HG02642 (cell line): ENCODE measurements at regions not wholly inside any gene's neighbourhood (a gene's known extent, or its start where the extent isn't known, plus 50 kb on each side); places are given as distances from the start of the nearest gene placed in this dataset.
A peak's percentile ranks its signal among the peaks of the same experiment; 100 is the strongest.

Source experiments
- ATAC-seq: cut with Tn5 transposase; IDR thresholded peaks from one replicate; pipeline ENCODE4 v1.9.1; 2021; ENCODE audit warnings: mild to moderate bottlenecking; ENCODE audit not compliant: unreplicated experiment, poor library complexity

DNA sequence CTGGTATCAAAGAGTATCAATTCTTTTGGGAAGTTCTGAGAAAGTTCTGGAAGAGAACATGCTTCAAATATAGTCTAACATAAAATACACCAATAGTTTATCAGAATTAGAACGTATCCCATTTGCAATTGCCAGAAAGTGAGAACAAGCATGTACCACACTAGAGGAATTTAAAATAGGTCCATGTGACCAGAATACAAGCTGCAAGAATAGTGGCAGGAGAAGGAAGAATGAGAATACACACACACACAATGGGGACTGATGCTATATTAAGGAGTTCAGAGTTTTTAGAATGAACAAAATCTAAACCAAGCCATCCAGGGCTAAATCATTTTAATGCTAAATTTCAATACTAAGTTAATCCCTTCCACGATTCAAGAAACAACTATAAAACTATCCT lies 99.1 kb upstream of the TMEM168 start:
- no peak for ATAC-seq

DNA sequence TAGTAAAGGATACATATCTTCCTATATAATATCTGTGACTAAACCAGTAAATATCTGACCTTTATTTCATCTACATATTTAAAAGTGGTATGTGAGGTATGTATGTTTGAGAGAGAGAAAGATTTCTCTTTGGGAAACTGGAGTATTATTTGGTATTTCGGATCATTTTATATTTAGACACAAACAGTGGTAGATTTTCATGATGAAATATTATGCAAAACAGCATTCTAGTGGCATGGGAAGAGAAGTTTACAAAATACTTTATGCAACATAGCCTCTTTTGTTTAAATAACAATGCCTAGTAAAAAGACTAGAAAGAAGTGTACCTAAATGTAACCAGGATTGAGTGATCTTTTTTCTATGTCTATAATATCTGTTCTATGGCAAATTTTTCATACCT lies 98.6 kb upstream of the TMEM168 start:
- no peak for ATAC-seq

DNA sequence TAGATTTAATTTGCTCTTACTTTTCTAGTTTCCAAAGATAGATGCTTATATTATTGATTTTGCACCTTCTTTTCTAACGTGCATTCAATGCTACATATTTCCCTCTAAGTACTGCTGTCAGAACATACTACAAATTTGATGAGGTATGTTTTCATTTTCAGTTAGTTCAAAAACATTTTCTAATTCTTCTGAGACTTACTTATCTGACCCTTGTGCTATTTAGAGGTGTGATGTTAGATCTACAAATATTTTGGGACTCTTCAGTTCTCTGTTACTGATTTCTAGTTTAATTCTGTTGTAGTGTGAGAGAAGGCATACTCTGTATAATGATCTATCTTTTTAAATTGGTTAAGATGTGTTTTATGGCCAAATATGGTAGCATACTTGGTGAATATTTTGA lies 97.8 kb upstream of the TMEM168 start:
- no peak for ATAC-seq

DNA sequence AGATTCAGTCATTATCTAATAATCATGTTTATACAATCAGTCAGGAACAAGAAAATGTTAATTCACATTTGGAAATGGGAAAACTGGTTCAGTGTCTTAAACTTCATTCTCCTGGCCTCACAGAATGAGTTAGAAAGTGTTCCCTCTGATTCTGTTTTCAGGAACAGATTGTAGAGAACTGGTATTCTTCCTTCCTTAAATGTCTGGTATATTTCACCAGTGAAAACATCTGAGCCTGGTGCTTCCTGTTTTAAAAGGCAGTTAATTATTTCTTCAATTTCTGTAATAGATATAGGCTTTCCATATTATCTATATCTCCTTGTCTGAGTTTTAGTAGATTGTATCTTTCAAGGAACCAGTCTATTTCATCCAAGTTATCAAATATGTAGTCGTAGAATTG lies 97.1 kb upstream of the TMEM168 start:
- no peak for ATAC-seq

DNA sequence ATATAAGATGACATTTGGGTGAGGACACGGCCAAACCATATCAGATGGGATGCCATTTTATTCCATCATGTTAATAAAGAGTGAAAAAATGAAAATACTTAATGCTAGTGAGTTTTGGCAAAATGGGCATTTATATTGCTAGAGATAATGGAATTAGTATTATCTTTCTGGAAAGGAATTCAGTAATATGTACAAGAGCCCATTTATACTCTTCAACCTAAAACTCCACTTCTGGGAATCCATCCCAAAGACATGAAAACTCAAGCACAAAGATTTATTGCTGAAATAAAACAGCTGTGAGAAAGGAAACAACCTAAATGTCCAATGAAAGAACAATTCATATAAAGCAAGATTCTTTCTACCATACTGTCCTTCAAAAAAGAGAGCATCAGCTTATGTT lies 96.0 kb upstream of the TMEM168 start:
- ATAC-seq = no peak

DNA sequence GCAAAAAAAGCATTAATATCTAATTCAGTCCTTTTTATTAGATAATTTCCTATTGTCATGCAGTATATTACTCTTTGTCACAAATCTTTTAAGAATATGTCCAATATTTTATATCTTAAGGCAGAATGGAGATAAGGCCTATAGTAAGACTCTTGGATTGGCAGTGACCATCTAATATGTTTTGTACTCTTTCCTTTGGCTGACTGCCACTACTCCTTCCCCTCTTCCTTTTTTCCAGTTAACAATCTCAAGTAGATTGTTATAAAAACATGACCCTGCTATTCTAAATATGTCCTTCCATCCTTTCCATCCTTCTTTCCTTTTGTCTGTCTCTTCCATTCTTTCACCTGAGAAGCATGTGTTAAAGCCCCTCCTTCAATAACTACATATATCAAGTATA lies 92.8 kb upstream of the TMEM168 start:
- ATAC-seq = no peak

DNA sequence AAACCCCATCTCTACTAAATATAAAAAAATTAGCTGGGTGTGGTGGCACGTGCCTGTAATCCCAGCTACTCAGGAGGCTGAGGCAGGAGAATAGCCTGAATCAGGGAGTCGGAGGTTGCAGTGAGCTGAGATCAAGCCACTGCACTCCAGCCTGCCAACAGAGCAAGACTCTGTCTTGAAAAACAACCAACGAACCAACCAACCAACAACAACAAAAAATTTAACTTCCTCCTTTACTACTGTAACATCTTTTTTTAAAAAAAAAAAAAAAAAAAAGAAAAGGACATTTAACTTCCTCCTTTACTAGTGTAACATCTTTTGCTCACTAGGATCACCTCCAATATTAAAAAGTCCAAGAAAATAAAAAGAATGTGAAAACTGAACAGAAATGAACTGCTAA lies 92.3 kb upstream of the TMEM168 start:
- ATAC-seq = no peak

DNA sequence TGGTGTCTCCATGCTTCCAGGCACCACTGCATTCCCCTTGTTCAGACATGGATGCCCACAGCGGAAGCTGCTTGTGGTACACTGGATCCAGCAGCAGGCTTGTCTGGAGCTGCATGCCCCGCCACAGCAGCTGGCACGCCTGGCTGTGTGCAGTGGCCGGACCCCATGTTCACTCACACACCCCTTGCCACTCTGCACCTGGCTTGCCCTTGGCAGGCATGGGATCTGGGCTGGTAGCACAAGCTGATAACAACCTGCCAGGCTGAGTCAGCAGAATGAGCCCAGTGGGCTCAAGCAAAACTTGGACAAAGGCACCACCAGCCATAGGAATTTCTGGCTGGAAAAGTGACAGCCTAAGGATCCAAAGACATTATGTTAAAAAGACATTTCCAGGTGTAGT lies 91.8 kb upstream of the TMEM168 start:
- no peak for ATAC-seq

DNA sequence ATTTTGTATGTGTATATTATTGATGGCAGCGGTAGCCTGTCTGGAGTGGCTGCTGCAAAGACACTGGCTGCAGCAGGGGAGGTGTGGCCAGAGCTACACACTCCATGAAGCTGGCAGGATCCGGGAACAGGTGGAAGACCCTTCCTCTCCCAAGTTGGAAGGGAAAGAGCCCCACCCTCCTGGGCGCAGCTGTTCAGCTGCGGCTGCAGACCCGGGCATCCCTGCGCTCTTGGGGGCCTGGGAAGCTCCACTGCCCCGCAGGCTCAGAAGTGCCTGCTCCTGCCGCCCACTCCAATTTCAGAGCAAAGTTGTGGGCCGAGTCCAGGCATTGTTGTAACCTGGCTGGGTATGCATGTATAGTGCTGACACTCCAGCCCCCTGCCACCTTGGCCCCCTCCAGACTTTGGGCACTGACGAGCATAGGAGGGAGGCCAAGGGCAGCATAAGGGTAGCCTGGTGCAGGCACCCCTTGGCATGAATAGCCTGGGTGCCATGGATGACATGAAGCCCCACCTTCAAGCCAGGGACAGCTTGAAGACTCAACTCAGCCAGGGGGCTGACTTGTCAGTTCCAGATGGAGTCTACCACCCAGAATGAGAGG lies 90.7 kb upstream of the TMEM168 start:
- no peak for ATAC-seq

DNA sequence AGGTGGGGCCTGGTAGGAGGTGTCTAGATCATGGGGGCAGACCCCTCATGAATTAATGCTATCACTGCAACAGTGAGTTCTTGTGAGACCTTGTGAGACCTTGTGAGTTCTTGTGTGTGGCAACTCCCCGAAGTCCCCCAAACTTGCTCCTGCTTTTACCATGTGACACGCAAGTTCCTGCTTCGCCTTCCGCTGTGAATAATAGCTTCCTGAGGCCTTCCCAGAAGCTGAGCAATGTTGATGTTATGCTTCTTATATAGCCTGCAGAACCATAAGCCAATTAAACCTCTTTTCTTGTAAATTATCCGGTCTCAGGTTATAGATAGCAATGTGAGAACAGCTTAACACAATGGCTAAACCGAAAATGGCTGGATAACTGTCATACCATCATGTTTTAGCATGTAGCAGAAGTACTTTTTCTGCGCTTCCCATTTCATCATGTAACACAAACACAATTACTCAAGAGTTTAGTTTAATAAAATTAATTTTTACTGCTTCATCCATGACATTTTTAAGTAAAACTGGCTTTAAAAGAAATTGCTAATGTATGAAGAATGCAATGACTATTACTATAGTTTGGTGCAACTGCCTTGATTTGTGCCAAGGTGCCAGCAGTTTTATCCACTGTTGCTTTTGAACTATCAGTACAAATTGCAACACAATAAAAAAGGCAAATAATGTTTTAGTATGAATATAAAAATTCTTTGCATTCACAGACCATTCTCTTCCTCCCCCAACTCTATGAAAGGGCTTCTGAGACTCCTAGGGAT lies 87.7 kb upstream of the TMEM168 start:
- no peak for ATAC-seq

DNA sequence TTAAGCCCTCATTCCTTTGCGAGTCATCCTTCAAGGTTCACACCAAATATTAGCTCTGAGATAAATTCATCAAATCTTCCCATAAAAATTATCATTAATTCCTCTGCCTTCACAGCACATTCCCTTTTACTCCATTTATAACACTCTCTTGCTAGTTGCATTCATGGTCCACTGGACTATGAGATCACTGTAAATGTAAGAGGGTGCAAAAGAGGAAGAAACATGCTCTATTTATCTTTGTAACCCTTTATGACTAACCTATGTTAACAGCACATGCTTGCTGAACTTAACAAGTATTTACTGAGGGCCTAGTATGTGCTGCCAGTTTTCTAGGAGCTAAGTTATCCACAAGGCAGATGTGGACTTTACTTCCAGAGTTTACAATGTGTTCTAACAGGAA lies 86.7 kb upstream of the TMEM168 start:
- ATAC-seq = no peak

DNA sequence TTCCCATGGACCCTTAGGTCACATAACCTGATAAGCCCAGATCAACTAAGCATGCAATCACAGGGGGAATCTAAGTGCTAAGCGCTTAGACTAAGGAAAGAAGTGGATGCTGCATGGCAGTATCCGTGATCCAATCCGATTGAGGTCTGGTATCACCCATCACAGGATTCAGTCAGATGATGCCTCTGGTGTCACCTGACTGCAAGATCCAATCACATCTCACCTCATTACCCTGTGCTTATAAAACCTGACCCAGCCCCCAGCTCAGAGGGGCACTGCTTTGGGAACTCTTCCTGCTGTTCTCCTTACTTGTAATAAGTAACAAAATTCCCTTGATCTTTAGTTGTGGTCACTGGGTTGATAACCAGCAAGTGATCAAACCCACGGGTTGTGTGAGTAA lies 84.7 kb upstream of the TMEM168 start:
- ATAC-seq = no peak

DNA sequence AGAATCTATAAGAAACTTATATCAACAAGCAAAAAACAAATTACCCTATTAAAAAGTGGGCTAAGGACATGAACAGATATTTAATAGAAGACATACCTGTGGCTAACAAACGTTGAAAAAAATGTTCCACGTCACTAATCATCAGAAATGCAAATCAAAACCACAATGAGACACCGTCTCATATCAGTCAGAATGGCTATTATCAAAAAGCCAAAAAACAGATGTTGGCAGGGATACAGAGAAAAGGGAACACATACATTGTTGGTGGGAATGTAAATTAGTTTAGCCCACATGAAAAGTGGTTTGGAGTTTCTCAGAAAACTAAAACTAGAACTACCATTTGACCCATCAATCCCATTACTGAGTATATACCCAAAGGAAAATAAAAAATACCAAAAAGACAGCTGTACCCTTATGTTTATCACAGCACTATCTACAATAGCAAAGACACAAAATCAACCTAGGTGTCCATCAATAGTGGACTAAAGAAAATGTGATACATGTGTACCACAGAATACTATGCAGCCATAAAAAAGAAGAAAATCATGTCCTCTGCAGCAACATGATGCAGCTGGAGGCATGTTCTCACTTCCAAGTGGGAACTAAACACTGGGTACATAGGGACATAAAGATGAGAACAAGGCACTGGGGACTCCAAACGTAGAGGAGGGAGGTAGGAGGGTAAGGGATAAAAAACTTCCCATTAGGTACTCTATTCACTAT lies 83.8 kb upstream of the TMEM168 start:
- ATAC-seq = peak; percentile 39

DNA sequence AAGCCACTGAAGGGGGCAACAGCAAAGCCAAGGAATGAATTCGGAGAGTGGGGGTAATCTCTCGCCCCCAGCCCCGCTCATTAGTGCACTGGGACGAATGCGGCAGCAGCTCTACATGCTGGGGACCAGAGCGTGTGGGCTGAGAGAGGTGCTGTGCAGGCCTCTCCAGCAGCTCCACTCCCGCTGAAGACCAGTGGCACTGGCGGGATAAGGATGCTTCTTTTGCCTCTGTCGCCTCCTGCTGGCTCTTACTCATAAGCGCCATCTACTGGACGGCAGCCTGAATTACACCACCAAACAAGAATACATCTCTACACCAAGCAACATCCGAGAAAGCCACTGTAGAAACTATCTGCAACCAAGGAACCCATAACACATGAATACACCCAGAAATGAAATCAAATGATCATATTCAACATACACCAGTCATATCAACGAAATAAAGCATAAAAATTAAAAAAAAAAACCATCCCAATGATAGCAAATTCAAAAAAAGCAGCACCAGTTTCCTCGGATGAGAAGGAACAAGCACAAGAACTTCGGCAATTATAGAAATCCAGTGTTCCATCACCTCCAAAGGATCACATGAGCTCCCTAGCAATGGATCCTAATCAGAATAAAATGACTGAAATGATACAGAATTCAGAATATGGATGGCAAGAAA lies 79.0 kb upstream of the TMEM168 start:
- ATAC-seq = peak; percentile 44

DNA sequence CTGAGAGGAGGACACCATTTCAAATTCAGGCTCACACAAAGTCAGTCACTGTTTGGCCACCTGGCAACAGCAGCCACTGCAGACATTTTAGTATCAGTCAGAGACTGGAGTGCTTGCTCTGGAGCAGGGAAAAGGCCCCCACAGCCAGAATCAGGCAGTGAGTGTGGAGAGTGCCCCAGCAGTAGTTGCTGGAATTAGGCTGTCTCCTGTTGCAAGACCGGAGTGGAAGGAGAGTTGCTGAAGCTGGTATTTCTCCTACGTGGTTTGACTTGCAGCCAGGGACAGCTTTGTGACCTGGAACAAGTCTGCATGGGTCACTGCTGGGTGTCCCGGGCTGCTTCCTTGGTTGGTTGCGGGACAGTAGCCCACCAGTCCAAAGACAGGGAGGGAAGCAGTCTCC lies 78.4 kb upstream of the TMEM168 start:
- no peak for ATAC-seq

DNA sequence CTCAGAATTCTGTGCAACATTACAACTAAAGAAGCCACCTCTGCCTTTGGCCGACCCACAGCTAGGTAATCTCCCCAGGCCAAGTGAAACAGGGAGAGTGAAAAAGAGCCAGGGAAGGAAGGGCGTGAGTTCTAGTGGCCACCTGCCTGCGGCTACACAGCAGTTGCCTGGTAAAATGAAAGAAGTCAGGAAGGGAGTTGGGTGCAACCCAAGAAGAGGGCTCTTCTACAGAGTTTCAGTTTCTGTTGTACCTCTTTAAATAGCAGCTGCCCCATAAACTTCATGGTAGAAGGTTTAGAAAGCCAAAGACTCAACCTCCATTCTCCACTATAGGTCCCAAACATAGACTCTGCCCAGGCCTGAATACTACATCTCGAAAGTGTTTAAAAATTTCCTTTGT lies 76.2 kb upstream of the TMEM168 start:
- peak; percentile 97 for ATAC-seq

DNA sequence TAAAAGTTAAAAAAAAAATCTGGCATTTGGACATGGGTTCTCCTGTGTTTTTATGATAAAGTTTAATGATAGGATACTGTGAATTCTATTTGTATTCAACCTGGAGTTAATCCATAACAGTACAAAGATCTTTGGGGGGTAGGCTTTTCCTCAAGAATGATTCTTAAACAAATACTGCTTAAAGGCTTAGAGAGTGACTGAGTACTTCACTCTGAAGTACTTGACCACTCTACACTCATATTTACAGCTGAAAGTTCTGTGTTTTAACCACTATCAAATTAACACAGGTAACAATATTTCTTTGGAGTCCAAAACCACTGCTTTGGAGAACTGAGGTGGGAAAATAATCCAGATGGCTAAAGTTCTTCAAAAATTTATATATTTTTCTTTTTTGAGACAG lies 74.2 kb upstream of the TMEM168 start:
- no peak for ATAC-seq

DNA sequence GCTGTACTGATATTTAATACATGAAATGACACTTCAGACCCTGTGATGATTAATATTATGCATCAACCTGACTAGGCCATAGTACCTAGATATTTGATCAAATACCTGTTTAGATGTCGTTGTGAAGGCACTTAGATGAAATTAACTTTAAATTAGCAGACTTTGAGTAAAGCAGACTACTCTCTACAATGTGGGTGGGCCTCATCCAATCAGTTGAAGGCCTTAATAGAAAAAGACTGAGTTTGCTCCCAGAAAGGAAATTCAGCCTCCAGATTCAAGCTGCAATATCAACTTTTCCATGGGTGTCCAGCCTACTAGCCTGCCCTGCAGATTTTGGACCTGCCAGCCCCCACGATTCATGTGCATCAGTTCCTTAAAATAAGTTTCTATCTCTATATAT lies 68.6 kb upstream of the TMEM168 start:
- no peak for ATAC-seq

DNA sequence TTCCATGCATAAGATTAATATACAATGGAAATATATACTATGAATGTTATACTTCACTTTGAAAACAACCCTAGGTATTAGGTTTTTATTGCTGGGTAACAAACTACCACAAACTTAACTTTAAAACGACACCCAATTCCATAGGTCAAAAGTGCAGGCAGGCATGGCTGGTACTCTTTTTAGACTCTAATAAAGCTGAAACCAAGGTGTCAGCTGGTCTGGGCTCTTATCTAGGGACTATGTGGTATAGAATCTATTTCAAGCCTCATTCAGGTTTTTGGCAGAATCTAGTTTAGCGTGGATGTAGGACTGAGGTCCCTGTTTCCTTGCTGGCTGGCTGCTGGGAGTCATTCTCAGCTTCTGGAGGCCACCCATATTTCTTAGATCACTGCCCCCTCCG lies 65.0 kb upstream of the TMEM168 start:
- ATAC-seq = no peak

DNA sequence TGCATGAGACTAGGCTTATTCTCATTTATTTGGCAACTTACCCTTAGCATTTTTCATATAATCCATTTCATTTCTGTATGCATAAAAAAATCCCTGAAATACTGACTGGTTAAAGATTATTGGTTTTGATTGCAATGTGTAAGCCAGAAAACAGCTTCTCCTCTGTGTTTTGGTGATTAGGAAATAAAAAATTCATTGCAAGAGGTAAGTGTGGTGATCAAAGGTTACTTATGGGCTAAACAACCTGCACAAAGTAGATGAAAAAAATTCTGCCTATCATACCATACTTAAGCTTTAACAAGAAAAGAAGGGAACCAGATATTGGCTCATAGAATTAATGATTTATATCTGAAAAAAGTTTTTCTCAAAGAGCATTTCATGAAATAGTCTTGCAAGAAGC lies 64.0 kb upstream of the TMEM168 start:
- ATAC-seq = no peak

DNA sequence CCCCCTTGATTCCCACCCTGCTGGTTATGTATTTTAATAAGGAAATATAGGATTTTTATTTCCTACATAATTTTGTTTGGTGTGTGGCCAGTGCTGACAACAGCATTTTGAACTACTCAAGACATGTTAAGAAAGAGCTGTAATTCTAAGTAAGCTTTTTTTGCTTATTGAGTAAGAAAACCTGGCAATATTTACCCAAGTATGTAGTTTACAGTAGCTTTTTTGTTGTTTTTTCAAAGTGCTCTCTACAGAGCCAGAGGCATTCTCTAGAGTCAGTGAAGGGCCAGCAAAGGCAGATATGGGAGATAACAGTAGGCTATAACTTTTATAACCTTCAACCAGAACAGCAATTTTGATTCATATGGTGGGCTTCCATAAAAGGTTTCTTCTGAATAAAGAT lies 63.2 kb upstream of the TMEM168 start:
- ATAC-seq = no peak
